ENCODE measurements at regions not wholly inside any gene's neighbourhood (a gene's known extent, or its start where the extent isn't known, plus 50 kb on each side); places are given as distances from the start of the nearest gene placed in this dataset.

GRCh38 chr10:83633547-83633946 lies 505.8 kb upstream of the GHITM start:
- no peak for TF ChIP-seq POLR2A (IDR thresholded peaks at IDR 0.05)
- TF ChIP-seq, protein P1, sequence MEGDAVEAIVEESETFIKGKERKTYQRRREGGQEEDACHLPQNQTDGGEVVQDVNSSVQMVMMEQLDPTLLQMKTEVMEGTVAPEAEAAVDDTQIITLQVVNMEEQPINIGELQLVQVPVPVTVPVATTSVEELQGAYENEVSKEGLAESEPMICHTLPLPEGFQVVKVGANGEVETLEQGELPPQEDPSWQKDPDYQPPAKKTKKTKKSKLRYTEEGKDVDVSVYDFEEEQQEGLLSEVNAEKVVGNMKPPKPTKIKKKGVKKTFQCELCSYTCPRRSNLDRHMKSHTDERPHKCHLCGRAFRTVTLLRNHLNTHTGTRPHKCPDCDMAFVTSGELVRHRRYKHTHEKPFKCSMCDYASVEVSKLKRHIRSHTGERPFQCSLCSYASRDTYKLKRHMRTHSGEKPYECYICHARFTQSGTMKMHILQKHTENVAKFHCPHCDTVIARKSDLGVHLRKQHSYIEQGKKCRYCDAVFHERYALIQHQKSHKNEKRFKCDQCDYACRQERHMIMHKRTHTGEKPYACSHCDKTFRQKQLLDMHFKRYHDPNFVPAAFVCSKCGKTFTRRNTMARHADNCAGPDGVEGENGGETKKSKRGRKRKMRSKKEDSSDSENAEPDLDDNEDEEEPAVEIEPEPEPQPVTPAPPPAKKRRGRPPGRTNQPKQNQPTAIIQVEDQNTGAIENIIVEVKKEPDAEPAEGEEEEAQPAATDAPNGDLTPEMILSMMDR (IDR thresholded peaks at IDR 0.05), result no peak
